Heart right ventricle (tissue), 16 donors: ENCODE measurements at regions not wholly inside any gene's neighbourhood (a gene's known extent, or its start where the extent isn't known, plus 50 kb on each side); places are given as distances from the start of the nearest gene placed in this dataset.

Experiments
- ATAC-seq, 8 donors: fragments of 200-7000 bp; cut with Tn5 transposase; one replicate each; pipeline ENCODE4 v1.9.1; 2020; ENCODE audit warnings: mild to moderate bottlenecking in 8 of 8, moderate library complexity in 8 of 8, moderate number of reproducible peaks in 1 of 8
- DNase-seq, 2 donors: peaks; one replicate each; pipeline ENCODE4 v3.0.0-alpha.2; 2020
- H3K27ac ChIP-seq, 10 donors: fragments of 200-600 bp; sonication (generic) in 2 of 10; one replicate each; pipeline versions ENCODE4 v1.5.0 to v1.8.0; 2020 to 2022; ENCODE audit warnings: mild to moderate bottlenecking in 3 of 10
- H3K27me3 ChIP-seq, 7 donors: fragments of 200-600 bp; one replicate each; pipeline ENCODE4 v1.8.0; 2021 to 2022; ENCODE audit warnings: mild to moderate bottlenecking in 2 of 7
- H3K36me3 ChIP-seq, 9 donors: fragments of 200-600 bp; sonication (generic) in 1 of 9; one replicate each; pipeline versions ENCODE4 v1.5.0 to v1.8.0; 2020 to 2022; ENCODE audit warnings: mild to moderate bottlenecking in 2 of 9
- H3K4me1 ChIP-seq, 9 donors: fragments of 200-600 bp; sonication (generic) in 1 of 9; one replicate each; pipeline versions ENCODE4 v1.5.0 to v1.8.0; 2020 to 2022; ENCODE audit warnings: mild to moderate bottlenecking in 4 of 9
- H3K4me3 ChIP-seq, 10 donors: fragments of 200-600 bp; sonication (generic) in 2 of 10; one replicate each; pipeline versions ENCODE4 v1.5.0 to v1.8.0; 2020 to 2022; ENCODE audit warnings: mild to moderate bottlenecking in 7 of 10, moderate library complexity in 2 of 10
- H3K9me3 ChIP-seq, 11 donors: fragments of 200-600 bp in 10 of 11; sonication (generic) in 2 of 11; one replicate each; pipeline versions ENCODE4 v1.5.0 to v1.8.0; 2013 to 2022; ENCODE audit warnings: mild to moderate bottlenecking in 2 of 11, control low read depth in 1 of 11, moderate library complexity in 1 of 11
- WGBS, 2 donors: extraction: QIAGEN DNeasy Blood & Tissue Kit; methylation state at CpG; one replicate each; pipeline ENCODE4 v1.1.7; 2013; ENCODE audit warnings: inconsistent platforms in 1 of 2; 5-methylcytosine and 5-hydroxymethylcytosine counted together
- intact Hi-C, 10 donors: fragments of 100-400 bp; cut with DNase I; formaldehyde crosslinking; loops; one replicate each; pipeline versions ENCODE4 v1.11.1 to v1.14.2; 2022
- TF ChIP-seq, protein P1 (sequence below), 9 donors: fragments of 200-600 bp; sonication (generic) in 2 of 9; IDR thresholded peaks; one replicate each; pipeline versions ENCODE4 v1.5.0 to v1.8.0; 2021 to 2022; ENCODE audit warnings: antibody characterized with exemption in 9 of 9, mild to moderate bottlenecking in 5 of 9, moderate library complexity in 1 of 9
- donor health status: Arrhythmogenic right ventricular cardiomyopathy.
- donor health status: ischemic (EF 13 %, LVEDD 7.1; RV severe dilation, severe dysfunction).
- donor health status: healthy with polysubstance abuse.
- donor health status: DM: no; HTN: yes; CAD: no.
- donor health status: DM: no; HTN: no; CAD: no.
- donor health status: ischemic (EF 25% LVEDD 6.9; RV normal size, moderate dysfunction).
- donor health status: ischemic (EF 25% LVEDD 5.7; RV mildly dilated, moderate dysfunction).
- donor health status: healthy.
- donor health status: DM: yes; HTN: yes; CAD: no.
- donor health status: Ischemic cardiomyopathy.
- donor health status: ischemic (EF 35%, LVEDD 5.7; RV mildly dilated, moderate dysfunction).
- donor health status: nonischemic (EF 11% LVEDD 7.7; RV severe dilation, severe dysfunction).
- donor health status: DM: yes; HTN: yes; CAD: no.
- donor health status: PGD.
- donor health status: ischemic (EF 29% LVEDD 5.4; RV normal size, mild dysfunction).
- donor health status: nonischemic (EF 23%, LVEDD 6.1; RV moderate dilation, normal function).

DNA sequence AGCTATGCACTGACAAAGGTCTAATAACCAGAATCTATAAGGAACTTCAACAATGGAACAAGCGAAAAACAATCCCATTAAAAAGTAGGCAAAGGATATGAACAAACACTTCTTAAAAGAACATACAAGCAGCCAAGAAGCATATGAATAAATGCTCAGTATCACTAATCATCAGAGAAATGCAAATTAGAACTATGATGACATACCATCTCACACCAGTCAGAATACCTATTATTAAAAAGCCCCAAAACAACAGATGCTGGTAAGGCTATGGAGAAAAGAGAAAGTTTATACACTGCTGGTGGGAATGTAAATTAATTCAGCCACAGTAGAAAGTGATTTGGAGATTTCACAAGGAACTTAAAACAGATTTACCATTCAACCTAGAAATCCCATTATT, 211.8 kb downstream of the EDN1 start:
- ATAC-seq: no peak
- TF ChIP-seq, protein P1, sequence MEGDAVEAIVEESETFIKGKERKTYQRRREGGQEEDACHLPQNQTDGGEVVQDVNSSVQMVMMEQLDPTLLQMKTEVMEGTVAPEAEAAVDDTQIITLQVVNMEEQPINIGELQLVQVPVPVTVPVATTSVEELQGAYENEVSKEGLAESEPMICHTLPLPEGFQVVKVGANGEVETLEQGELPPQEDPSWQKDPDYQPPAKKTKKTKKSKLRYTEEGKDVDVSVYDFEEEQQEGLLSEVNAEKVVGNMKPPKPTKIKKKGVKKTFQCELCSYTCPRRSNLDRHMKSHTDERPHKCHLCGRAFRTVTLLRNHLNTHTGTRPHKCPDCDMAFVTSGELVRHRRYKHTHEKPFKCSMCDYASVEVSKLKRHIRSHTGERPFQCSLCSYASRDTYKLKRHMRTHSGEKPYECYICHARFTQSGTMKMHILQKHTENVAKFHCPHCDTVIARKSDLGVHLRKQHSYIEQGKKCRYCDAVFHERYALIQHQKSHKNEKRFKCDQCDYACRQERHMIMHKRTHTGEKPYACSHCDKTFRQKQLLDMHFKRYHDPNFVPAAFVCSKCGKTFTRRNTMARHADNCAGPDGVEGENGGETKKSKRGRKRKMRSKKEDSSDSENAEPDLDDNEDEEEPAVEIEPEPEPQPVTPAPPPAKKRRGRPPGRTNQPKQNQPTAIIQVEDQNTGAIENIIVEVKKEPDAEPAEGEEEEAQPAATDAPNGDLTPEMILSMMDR (IDR thresholded peaks at IDR 0.05): no peak
- H3K4me3 ChIP-seq: no peak overlapping the region
- 97 to 100% methylated on average over 1 of the region's 1 CpG for WGBS, 2 donors
- no peak for DNase-seq
- H3K9me3 ChIP-seq: peaks cover 0 to 10% (median 0%) of the 10 kb centered on the region in 11 donors
- H3K36me3 ChIP-seq: no peaks in the 10 kb centered on the region
- no peaks in the 10 kb centered on the region for H3K4me1 ChIP-seq
- no peaks in the 10 kb centered on the region for H3K27me3 ChIP-seq
- intact Hi-C loops: loop anchor here in 2 of 10 donors (10.0 kb wide), 2 partner anchors 207 to 1307 kb away; partner anchors contain the start of gene EDN1 (in 1 of the 2)
- H3K27ac ChIP-seq: no peak overlapping the region

DNA sequence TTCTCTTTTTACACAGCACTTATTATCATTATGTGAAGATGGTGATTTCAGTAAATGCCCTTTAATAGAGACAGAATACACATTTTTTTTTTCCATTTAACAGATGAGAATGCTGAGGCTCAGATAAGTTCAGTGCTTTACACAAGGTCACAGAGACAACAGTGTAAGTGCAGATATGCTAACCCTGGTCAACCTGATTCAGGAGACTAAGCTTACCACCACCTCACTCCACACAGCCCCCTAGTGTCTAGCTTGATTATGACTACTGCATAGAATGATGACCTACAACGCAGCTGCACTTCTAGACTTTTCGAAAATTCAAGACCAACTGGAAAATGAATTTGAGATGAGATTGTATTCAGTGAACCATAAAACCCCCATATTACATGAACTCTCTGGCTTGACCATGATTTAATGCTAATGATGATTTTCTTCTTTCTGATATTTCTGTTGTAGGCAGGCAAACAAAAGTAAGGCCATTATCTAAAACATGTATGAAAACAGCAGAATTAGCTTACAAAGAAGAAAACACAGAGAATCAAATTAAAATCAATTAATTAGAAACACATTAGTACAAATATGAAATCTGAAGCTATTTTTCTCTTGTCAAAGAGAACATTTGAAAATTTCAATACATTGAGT, 212.1 kb upstream of the PHACTR1 start:
- TF ChIP-seq, protein P1 (IDR thresholded peaks at IDR 0.05): peak in 6 of 9 donors; percentile 4 to 46 (median 23)
- intact Hi-C loops: loop anchor here in 2 of 10 donors (10.0 kb wide), 2 partner anchors 210 to 1310 kb away; partner anchors contain the start of gene EDN1 (in 1 of the 2)
- H3K4me1 ChIP-seq: no peaks in the 10 kb centered on the region
- no peaks in the 10 kb centered on the region for H3K27me3 ChIP-seq
- no peak overlapping the region for H3K27ac ChIP-seq
- 91 to 92% methylated on average over 2 of the region's 2 CpGs for WGBS, 2 donors
- ATAC-seq (no peak), DNase-seq (no peak)
- H3K4me3 ChIP-seq: no peak overlapping the region
- H3K9me3 ChIP-seq: peaks cover 0 to 2% (median 0%) of the 10 kb centered on the region in 11 donors
- no peaks in the 10 kb centered on the region for H3K36me3 ChIP-seq

DNA sequence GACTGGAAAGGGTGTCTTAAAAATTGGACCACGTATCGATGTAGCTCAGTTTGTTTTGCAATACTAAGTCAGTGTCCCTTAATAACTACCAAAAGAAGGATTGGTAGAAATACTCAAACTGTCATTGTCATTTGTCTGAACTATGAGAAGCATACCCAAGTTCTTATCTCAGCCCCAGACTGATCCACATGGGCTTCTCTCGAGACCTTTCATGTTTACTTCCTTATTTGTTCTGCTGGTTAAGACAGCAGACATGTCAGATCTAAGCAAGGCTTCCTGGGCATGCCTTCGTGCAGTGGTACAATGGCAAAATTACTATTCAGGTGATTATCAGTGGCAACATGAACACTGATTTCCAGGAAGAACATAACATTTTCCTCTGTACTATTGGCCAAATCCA, 211.1 kb upstream of the PHACTR1 start:
- Histone ChIP-seq H3K4me1 (no peaks in the 10 kb centered on the region), H3K9me3 (peaks cover 0 to 4% (median 0%) of the 10 kb centered on the region in 11 donors), H3K27me3 (no peaks in the 10 kb centered on the region), H3K36me3 (no peaks in the 10 kb centered on the region), H3K4me3 (no peak overlapping the region), H3K27ac (no peak overlapping the region)
- DNase-seq: no peak
- ATAC-seq: no peak
- TF ChIP-seq, protein P1 (IDR thresholded peaks at IDR 0.05): no peak
- 67 to 71% methylated on average over 4 of the region's 4 CpGs for WGBS, 2 donors
- intact Hi-C loops: loop anchor here in 2 of 10 donors (10.0 kb wide), 2 partner anchors 211 to 1311 kb away; partner anchors contain the start of gene EDN1 (in 1 of the 2)

DNA sequence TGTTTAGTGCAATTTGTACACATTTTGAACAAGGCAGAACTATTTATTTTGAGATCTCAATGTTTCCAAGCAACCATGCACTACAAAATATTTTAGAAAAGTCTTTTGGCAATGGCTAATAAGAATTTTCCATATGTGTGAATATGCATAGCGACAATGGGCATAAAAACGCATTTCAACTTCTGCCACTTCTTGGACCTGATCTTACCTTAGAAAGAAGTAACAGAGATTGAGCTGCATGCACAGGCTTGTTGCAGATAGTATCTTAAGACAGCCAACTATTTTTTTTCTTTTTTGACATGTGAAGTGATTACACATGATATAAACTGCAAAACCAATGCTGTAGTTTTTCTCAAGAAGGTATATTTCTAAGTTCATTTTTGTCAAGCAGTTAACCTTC, 210.4 kb upstream of the PHACTR1 start:
- TF ChIP-seq, protein P1 (IDR thresholded peaks at IDR 0.05): no peak
- no peaks in the 10 kb centered on the region for H3K4me1 ChIP-seq
- ATAC-seq (no peak), DNase-seq (no peak)
- 88% methylated on average over 2 of the region's 2 CpGs for WGBS, 2 donors
- H3K4me3 ChIP-seq: no peak overlapping the region
- H3K9me3 ChIP-seq: peaks cover 0 to 4% (median 0%) of the 10 kb centered on the region in 11 donors
- intact Hi-C loops: loop anchor here in 2 of 10 donors (10.0 kb wide), 2 partner anchors 211 to 1311 kb away; partner anchors contain the start of gene EDN1 (in 1 of the 2)
- no peaks in the 10 kb centered on the region for H3K36me3 ChIP-seq
- no peaks in the 10 kb centered on the region for H3K27me3 ChIP-seq
- no peak overlapping the region for H3K27ac ChIP-seq
